NCI-H524 (cell line): ENCODE measurements at regions not wholly inside any gene's neighbourhood (a gene's known extent, or its start where the extent isn't known, plus 50 kb on each side); places are given as distances from the start of the nearest gene placed in this dataset.
"Not testable (repeated sequence)": the region's sequence is repeated elsewhere in the genome, so short reads cannot be mapped to it uniquely, and the experiment has no call there.

Experiments
- DNase-seq, 2 experiments: peaks; one replicate each; lab custom pipeline; 2025; lab: John Stamatoyannopoulos, UW

DNA sequence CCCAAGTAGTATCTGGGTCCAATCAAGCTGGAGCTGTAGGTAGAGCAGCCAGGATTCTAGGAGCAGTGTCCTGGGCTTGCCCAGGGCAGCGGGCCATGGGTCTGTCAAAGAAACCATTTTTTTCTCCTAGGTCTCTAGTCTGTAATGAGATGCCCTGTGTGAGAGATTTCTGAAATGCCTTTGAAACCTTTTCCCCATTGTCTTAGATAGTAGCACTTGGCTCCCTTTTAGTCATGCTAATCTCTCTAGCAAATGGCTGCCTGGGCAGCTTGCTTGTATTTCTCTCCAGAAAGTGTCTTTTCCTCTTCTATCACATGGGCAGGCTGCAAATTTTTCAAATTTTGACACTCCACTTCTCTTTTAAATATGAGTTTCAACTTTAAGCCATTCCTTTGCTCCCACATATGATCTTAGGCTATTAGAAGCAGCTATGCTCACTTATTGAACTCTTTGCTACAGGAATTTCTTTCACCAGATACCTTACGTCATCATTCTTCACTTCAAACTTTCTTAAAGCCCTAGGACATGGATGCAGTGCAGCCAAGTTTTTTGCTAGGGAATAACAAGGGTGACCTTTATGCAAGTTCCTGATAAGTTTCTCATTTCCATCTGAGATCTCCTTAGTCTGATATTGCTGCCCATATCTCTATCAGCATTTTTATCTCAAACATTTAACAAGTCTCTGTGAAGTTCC is 890.2 kb upstream of the VRK2 start:
- no peak for DNase-seq

DNA sequence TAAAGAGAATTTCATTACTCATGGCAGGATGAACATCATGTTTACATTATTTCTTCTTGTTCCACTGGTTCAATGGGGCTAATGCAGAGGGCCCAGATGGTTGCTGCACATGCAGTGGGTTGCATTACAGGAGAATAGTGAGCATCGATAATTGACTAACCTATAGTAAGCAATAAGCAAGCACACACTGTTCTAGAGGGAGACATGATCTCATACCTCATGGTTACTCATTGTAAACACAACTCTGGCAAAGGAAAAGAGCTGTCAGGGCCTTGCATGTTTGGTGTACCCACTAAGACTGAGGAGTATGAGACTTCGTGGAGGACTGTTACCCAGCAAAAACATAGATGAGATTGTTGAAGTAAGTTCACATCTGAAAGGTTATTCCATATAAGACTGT is 885.6 kb upstream of the VRK2 start:
- no peak for DNase-seq

DNA sequence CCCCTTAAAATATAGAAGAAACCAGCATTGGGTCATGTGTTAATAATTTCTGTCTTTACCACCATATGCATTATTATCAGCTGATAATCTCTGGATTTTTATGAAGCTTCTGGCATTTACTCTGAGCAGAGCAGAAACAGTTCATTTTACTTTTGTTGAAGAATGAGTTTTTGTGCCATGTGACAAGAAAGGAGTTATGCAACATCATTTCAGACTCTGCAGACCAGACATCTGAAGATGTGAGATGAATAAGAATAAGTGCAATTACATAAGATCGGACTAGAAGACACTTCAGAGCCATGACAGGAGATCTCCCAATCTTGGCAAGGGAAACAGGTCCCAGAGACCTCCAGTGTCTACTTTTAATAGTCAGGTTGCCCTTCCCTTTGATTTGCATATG is 869.4 kb upstream of the VRK2 start:
- DNase-seq, result no peak

DNA sequence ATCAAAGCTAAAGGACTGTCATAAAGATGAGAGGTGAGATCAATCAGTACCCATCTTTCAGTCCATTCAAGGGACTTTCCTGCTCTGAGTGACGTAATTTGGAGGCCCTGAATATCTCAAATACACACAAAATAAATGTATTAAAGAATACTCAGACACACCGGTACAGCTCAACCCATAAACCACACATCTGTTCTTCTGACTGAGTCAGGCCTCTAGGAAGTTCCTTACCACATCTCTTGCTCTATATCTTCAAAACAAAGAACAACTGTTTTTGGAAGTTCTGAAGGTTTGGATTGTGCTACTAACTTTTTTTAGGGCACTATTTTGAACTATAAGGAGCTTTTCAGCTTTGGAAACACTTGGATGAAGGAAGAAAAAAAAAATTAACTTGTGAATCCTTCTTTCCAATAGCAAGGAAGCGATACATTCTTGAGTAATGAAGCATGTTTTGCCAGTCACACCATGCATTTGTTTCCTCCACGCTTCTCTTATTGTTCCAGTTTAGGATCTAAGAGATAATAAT is 866.5 kb upstream of the VRK2 start:
- no peak for DNase-seq

DNA sequence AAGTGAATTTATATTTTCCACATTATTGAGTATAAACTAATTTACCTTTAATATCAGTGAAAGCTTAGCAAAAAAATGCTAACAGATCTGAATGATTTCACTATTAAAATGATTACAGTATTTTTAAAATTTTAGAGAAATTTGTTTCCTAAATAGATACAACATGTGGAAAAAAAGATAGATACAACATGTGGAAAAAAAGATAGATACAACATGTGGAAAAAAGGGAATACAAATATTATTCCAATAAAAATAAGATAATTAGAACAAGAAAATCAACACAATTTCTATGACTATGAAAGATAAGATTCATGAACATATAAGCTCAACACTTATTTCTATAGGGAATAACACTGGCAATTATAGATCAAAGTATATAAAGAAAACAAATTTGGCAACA is 865.9 kb upstream of the VRK2 start:
- DNase-seq, result no peak

DNA sequence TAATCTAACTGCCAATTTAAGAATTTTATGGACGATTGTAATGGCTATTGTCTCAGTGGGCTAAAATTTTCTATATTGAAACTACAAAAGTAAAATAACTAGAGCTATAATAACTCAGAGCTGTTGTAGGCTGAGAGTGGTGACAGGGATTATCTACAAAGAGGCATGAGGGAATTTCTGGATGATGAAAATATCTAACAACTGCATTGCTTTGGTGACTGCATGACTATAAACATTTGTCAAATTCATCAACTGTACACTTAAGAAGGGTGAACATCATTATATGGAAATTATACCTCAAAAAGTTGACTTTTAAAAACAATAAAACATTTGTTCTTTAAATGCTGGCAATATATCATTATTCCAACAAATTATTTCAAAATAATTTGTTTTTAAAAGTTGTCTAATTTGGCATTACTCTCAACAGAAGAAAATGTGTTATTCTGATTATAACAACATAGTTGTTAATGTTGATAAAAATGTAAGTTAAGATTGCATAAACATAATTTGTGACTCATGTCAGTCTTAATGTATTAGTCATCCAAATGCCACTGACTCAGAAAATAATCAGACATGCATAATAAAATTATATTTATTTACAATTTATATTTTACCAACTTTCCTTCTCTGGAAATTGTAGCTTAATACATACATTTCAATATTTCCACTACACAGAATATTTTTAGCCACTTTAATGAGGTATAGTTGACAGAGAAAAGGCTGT is 865.1 kb upstream of the VRK2 start:
- no peak for DNase-seq

DNA sequence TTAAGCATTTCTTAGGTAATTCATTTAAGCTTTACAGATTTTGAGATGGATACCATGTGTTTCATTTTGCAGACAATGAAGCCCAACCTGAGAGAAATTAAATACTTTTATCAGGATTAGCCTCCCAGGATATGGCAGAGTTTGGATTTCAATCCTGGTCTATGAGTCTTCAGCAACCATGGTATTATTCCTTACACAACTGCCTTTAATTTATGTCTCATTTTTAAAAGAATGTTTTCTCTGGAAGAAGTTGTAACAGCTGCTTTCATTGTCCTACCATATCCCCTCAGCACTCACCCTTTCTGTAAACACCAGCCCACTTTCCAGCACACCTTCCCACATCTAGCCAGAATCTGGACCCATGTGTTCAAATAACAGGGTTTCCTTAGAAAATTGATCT is 863.7 kb upstream of the VRK2 start:
- no peak for DNase-seq

DNA sequence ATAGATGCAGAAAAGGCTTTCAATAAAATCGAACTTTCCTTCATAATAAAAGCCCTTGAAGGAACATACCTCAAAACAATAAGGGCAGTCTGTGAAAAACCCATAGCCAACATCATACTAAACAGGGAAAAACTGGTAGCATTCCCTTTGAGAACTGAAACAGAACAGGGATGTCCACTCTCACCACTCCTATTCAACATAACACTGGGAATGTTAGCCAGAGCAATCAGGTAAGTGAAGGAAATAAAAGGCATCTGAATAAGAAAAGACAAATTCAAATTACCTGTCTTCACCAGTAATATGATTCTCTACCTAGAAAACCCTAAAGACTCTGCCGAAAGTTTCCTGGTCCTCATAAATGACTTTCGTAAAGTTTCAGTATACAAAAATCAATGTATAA is 861.0 kb upstream of the VRK2 start:
- DNase-seq, result no peak

DNA sequence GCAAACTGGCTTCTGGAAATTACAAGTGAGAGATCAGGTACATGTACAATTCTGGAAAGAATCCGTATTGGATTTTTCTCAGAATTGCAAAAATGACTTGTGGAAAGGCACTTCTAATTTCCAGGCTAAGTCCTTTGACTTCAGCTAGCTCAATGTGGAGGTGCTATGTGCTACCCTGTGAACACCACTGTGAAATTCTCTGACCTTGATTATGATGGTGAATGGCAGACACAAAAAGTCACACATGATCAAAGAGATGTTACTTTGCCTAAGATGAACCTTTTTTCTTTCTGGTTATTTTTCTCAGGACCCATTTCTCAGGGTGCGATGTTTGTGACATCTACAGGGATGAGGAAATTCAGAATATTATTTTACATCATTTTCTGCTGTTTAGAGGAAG is 856.6 kb upstream of the VRK2 start:
- no peak for DNase-seq

DNA sequence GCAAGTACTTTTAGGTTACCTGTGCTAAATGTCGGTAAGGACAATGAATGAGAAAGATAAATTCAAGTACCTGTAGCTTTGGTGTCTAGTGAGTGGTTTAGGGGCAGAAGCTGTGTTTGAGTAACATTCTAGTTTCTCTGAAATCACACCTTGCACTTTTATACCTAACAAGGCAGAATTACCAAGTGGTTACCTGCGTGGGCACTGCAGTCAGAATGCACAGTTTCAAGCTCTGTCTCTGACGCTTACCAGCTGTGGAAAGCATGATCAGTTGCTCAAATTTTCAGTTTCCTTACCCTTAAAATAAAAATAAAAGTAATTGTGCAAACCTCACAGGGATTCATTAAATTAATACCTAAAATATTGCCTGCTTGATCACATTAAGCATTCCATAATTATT is 846.9 kb upstream of the VRK2 start:
- no peak for DNase-seq

DNA sequence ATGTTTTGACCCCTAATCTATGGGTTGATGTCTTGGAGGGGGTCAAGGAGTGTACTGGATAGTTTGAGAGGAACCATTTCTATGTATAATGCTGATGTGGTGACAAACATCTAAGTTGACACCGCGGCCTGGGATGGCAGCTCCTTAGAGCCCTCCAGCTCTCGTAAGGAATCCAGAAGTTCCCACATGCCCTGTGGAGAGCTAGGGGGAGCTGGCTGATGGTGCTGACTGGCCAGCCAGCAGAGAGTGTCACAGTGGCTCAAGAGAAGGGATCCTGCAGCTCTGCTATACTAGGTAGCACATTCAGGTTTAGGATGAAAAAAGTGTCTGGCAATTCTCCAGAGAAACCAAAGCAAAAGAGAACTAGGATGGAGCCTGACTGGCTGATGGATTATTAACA is 842.2 kb upstream of the VRK2 start:
- DNase-seq, result no peak

DNA sequence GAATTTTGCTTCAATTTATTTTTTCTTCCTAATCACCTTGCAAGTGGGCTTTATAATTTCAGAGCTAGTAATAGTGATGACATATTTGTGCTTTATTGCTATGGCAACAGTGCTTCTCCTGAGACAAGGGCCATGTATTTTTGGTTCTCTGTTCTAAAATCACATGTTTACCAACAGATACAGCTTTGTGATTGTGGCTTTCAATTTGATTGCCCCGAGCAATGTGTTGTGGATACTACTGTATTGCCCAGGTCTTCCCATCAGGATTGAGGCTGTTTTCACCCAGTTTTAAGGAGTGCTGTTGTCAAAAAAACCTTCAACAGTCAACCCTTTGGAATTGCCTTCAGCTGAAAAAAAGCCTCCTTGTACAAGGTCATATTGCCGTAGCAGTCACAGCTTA is 841.4 kb upstream of the VRK2 start:
- no peak for DNase-seq

DNA sequence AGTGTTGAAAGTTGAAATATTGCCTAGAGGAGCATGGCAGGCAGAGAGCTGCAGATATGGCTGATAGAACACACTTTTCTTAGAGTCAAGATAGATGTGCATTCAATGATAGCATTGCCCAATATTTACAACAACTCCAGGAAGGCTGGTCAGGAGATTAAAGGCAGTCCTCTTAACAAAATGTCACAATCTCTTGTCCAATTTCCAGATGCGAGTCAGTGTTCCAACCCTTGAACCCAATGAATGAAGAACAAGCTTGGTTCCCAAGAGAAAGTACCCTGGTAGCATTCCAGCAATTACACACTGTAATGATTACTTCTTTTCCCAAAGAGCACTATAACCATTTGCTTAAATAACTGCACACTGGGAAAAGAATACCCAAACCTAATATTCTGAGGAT is 839.4 kb upstream of the VRK2 start:
- DNase-seq, result no peak

DNA sequence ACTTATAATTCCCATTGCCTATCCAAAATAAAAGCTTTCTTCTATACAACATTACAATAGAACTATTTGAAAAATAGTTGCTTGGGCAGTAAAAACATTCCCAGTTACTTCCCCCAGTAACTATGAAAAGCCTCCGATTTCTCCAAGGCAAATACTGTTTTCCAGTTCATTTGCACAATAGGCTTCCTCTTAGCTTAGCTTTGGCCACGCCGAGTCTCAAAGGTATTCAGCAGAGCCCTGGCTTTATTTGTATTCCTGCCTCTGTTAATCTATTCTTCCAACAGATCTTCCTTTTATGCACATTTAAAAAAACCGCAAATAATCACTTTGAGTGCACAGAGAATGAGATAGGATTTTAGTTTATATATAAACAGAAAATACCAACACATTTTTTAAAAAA is 836.8 kb upstream of the VRK2 start:
- DNase-seq, result no peak

DNA sequence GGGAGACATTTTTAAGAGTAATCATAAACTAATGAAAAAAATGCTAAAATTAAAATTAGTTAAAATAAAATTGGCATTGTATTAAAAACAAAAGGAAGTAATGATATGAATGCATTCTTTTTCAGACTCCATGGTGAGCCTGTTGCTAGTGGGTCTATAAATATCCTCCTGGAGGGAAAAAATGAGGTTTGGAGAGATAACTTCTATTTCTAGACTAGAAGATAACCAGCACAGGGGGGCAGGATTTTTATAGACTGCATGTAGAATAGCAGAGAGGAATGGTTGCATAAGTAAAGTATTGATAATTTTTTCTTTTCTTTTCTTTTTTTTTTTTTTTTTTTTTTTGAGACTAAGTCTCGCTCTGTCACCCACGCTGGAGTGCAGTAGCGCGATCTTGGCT is 835.8 kb upstream of the VRK2 start:
- no peak for DNase-seq

DNA sequence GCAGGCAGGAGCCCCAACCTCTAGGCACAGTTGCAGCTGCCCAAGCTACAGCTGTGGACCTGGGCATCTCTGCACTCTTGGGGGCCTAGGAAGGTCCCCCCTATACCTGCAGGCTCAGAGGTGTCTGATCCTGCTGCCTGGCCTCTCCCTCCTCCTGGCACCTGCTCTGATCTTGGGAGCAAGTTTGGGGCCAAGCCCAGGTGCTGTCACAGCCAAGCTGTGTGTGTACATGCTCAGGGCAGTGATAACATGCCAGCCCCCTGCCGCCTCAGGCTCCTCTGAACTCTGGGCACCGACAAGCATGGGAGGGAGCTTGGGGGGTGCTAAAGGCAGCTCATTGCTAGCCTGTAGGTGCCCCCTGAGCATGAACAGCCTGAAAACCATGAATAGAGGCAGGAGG is 829.6 kb upstream of the VRK2 start:
- DNase-seq, result no peak

DNA sequence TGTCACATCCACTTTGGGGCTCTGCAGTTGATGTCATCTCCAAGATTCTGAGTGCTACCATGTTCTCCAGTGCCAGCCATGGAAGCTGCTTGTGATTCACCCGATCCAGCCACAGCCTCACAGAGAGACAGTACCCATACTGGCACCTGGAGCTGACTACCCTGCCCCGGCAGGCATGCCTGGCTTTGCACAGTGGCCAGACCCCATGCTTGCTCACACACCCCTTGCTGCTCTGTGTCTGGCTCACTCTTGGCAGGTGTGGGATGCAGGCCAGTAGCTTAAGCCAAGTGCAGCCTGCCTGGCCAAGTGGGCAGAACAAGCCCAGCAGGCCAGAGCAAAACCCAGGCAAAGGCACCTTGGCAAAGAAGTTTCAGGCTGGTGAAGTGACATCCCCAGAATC is 828.4 kb upstream of the VRK2 start:
- DNase-seq, result no peak

DNA sequence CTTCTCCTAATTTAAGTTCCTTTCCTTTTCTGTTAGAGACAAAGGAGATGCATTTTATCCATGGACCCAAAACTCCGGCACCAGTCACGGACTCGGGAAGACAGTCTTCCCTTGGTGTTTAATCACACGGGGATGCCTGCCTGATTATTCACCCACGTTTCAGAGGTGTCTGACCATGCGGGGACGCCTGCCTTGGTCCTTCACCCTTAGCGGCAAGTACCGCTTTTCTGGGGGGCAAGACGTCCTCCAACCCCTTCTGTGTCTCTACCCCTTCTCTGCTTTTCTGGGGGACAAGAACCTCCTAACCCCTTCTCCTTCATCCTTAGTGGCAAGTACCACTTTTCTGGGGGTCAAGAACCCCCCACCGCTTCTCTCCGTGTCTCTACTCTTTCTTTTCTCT is 816.9 kb upstream of the VRK2 start:
- DNase-seq, result not testable (repeated sequence)

DNA sequence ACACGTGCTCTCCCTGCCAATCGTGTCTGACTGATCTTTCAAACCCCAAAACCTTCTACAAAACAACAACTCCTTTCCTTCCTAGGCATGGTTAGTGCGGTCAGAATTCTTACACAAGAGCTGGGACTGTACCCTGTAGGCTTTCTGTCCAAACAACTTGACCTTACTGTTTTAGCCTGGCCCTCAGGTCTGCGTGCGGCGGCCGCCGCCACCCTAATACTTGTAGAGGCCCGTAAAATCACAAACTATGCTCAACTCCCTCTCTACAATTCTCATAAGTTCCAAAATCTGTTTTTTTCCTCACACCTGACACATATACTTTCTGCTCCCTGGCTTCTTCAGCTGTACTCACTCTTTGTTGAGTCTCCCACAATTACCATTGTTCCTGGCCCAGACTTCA is 814.3 kb upstream of the VRK2 start:
- not testable (repeated sequence) for DNase-seq

DNA sequence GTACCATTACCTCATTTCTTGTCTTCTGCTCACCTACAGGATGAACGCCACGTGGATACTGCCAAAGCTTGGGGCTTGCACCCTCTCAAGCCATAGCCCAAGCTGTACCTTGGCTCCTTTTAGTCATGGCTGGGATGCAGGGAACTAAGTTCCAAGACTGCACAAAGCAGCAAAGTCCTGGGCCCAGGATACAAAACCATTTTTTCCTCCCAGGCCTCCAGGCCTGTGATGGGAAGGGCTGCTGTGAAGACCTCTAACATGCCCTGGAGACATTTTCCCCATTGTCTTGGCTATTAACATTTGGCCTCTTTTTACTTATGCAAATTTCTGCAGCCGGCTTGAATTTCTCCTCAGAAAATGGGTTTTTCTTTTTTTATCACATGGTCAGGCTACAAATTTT is 795.1 kb upstream of the VRK2 start:
- not testable (repeated sequence) for DNase-seq

DNA sequence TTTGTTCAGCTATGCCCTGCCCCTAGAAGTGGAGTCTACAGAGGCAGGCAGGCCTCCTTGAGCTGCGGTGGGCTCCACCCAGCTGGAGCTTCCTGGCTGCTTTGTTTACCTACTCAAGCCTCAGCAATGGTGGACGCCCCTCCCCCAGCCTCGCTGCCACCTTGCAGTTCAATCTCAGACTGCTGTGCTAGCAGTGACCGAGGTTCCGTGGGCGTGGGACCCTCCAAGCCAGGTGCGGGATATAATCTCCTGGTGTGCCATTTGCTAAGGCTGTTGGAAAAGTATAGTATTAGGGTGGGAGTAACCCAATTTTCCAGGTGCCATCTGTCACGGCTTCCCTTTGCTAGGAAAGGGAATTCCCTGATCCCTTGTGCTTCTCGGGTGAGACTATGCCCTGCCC is 770.2 kb upstream of the VRK2 start:
- not testable (repeated sequence) for DNase-seq

DNA sequence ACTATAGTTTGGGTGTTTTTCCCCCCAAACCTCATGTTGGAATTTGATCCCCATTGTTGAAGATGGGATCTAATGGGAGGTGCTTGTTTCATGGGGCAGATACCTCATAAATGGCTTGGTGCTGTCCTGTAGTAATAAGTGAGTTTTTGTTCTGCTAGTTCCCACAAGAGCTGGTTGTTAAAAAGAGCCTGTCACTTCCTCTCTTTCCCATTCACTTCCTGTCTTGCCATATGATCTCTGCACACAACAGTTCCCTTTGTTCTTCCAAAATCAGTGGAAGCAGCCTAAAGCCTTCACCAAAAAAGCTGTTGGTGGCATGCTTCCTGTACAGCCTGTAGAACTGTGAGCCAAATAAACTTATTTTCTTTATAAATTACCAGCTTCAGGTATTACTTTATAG is 768.2 kb upstream of the VRK2 start:
- DNase-seq, result no peak

DNA sequence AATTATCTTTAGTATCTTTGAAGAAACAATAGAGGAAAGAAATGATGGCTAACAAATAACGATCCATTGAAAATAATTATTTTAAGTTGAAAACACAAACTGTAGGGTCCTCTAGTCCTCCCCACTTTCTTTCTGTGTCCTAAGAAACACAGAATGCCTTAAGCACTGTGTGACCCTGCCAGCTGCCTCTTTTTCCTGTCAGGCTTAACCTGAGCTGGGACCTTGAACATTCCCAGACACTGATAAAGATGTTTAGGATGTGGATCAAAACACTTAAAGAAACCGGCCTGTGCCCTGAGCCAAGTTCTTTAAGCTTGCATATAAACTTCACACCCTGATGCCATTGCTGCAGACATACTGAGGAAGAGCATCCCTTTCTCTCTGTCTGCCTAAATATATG is 755.4 kb upstream of the VRK2 start:
- no peak for DNase-seq
